GM21381 (cell line): ENCODE measurements at regions not wholly inside any gene's neighbourhood (a gene's known extent, or its start where the extent isn't known, plus 50 kb on each side); places are given as distances from the start of the nearest gene placed in this dataset.

Source experiments
- ATAC-seq: cut with Tn5 transposase; IDR thresholded peaks from one replicate; pipeline ENCODE4 v1.9.1; 2021; ENCODE audit warnings: mild to moderate bottlenecking, moderate library complexity; ENCODE audit not compliant: unreplicated experiment

GRCh38 chr2:150023663-150024062 lies 436.1 kb upstream of the MMADHC start:
- no peak for ATAC-seq

- ATAC-seq, result no peak
Measured at GRCh38 chr2:150023044-150023443, 435.5 kb upstream of the MMADHC start.

DNA sequence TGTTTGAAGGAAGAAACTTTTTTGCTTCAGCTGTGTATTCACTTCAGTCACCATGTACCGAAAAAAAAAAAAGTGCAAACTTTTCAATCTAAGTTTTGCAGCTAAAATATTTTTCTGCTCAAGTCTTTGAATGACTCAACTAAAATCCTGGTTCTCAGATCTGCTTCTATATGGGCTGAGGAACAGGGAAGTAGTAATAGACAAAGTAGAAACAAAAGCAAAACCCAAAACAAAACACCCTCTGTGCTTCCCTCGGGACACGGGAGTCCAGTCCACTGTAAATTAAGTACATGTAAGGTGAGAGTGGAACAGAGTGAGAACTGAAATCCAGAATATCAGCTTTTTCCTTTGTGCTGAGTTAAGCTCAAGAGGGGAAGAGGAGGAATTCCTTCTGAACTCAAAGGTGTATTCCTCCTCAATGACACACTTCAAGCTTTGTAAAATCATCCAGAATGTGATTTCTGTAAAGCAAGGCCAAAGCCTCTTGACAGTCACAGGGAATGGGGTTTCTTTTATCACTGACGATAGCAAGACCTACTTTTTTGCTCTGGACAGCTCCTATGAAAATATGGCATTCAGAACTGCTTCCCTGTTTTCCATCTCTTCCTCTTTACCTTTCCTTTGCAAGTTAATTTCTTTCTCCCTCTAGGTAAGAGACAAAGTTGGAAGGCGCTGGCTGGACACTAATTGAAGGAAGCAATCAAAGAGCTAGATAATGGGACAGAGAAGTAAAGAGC lies 433.5 kb upstream of the MMADHC start:
- no peak for ATAC-seq

DNA sequence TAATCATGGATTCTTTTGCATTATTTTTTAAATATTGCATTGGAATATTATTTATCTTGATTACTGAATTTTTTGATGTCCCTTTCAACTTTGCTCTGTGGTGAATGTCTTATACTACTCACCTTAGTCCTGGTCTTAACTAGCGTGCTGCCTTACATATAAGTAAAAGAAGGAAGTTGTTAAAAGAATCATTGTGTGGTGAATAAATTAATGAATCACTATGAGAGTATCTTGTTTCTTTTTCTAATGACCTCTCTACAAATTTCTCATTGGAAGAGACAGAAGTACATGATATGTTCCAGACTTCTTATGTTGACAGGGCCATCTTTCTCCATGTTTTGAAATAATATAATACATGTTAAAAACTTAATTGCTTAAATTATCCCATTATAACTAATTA lies 432.6 kb upstream of the MMADHC start:
- ATAC-seq, result no peak

DNA sequence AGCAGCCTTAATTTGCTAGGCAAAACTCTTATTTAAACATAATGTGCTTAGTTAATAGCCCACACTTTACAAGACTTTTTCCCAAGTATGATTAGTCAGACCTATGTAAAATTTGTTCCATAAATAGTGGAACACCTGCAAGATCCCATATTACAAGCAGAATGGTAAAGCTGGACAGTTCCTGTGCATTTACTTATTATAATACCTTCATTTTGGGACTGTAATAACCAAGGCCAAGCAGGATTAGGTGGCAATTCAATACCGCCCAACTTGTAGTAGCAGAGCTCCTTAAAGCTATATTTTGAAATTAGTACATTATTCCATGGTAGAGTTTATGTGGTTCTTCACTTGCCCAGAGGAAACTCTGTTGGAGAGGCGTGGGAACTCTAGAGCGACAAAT lies 431.5 kb upstream of the MMADHC start:
- no peak for ATAC-seq

DNA sequence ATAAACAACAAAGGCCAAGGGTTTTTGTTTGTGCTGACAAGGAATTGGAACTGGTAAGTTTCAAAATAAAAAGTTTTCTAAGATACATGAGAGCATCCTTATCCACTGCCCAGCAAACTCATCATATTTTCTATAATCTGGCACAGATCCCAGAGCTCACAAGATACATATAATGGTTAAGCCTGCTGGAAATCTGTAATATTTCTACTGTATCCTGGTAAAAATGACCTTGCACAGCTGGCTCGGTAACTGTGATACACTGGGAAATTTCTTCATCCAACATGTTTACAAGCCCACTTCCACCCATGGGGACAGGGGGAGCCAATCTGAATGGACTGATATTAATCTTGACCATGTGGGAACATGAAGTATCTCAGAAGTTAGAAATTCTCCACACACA lies 425.4 kb upstream of the MMADHC start:
- no peak for ATAC-seq

DNA sequence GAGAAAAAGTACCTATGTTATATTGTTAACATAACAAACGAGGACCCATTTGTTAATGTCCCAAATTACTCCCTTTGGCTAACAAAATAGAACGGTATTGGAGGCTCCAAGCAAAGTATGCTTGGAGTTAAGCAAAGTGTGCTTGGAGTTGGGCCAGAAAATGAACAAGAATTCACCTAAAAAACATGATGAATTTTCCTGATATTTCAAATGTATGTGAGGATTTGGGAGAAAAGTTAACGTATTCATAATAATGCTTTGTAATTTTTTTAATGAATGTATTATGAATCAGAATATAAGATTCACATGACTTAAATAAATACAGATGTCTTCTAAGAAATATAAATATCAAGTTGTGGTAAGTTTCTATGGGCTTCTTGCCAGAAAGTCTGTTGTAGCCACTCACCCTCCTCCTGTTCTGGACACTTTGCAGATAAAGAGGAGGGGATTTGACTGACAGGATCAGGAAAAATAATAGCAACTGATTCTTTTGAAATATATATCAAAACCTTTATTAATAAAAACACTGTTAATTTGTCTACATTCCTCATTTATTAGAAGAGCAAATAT lies 423.7 kb upstream of the MMADHC start:
- ATAC-seq, result no peak

- ATAC-seq, result no peak
Measured at GRCh38 chr2:150008901-150009300, 421.3 kb upstream of the MMADHC start.

GRCh38 chr2:150007815-150008430 lies 420.3 kb upstream of the MMADHC start:
- no peak for ATAC-seq

- ATAC-seq, result no peak
Measured at GRCh38 chr2:150006591-150006990, 419.0 kb upstream of the MMADHC start.

GRCh38 chr2:150003544-150003943 lies 416.0 kb upstream of the MMADHC start:
- no peak for ATAC-seq

- no peak for ATAC-seq
Measured at GRCh38 chr2:150001788-150002187, 414.2 kb upstream of the MMADHC start.

GRCh38 chr2:149996901-149997300 lies 409.3 kb upstream of the MMADHC start:
- no peak for ATAC-seq

- no peak for ATAC-seq
Measured at GRCh38 chr2:149994057-149994728, 406.6 kb upstream of the MMADHC start.

DNA sequence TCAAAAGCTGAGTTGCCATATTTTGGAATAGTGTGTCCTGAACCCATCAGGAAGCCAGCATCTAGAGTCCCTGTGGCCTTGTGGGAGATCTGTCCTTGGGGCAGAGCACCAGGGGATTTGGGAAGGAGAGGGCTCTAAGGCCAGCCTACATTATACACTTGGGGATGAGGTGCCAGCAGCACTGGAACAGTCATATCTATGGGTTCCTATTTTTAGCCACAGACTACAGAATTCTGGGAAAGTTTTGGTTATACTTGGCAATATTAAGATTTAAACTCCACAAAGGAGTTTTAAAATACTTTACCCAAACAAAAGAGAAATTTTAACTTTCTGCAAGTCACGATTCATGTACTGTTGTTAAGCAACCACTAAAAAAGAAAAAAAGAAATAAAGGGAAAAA lies 405.7 kb upstream of the MMADHC start:
- ATAC-seq, result no peak

DNA sequence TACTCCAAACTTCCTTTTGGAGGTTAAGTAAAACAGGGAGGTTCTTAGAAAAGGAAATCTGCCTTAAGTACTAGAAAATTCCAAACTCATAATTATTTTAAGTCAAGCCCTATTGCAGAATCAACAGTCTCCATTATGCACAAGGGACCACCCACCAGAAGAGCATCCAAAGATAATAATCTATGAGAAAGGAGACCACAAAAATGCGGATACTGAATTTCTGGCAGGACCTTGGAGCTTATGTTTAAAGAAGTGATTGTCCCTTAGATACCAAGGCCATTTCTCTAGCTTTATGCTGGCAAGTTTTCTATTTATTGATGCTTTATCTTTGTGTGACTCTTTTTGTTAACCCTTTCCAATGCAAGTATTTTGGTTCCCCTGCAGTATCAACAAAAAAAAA lies 404.0 kb upstream of the MMADHC start:
- no peak for ATAC-seq

DNA sequence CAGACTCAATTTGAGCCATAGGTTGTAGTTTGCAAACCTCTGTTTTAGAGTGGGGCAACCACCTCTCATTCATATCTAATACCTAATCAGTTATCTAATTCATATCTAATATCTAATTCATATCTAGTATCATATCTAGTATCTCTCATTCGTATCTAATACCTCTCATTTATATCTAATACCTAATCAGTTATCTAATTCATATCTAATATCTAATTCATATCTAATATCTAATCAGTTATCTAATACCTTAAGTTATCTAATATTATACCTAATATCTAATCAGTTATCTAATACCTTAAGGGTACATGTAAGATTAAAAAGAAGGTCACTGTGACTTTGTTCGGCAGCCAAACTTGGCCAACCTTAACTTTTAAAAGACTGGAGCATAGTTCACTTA lies 403.4 kb upstream of the MMADHC start:
- ATAC-seq, result no peak

- ATAC-seq, result no peak
Measured at GRCh38 chr2:149989447-149990063, 402.0 kb upstream of the MMADHC start.

DNA sequence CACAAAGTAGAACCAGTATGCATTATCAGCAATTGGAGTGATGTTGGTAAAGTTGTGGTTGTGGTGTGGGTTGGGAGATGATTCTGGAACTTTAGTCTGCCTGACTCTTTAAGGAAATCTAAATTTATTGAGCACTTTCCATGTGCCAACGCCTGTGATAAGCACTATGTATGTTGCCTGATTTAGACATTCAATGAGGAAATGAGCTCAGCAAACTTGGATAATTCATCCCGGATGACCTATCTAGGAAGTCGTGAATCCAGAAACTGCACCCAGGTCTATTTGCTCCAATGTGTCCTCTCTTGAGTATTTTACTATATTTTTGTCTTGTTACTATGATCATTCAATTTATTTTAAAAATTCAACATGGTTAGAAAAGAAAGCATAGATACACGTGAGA lies 400.8 kb upstream of the MMADHC start:
- no peak for ATAC-seq

GRCh38 chr2:149986861-149987260 lies 399.3 kb upstream of the MMADHC start:
- no peak for ATAC-seq

DNA sequence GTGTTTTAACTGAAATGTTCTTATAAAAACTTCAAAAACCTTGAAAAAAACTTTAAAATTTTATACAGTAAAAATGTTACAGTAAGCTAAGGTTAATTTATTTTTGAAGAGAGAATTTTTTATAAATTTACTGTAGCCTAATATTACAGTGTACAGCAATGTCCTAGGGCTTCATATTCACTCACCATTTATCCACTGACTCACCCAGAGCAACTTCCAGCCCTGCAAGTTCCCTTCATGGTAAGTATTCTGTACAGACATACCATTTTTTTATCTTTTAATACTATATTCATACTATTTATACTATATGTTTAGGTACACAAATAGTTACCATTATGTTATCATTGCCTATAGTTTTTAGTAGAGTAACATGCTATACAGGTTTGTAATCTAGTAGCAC lies 396.7 kb upstream of the MMADHC start:
- ATAC-seq, result no peak

GRCh38 chr2:149972066-149972465 lies 384.5 kb upstream of the MMADHC start:
- no peak for ATAC-seq
